Stimulated activated effector memory CD8-positive, alpha-beta T cell treated with anti-CD3 and anti-CD28 coated beads, Interleukin-12 subunit alpha, Interleukin-12 subunit beta, amount 100 ng/mL, for 72 hours (primary cell): ENCODE measurements at regions not wholly inside any gene's neighbourhood (a gene's known extent, or its start where the extent isn't known, plus 50 kb on each side); places are given as distances from the start of the nearest gene placed in this dataset.
"Not testable (repeated sequence)": the region's sequence is repeated elsewhere in the genome, so short reads cannot be mapped to it uniquely, and the experiment has no call there.

Experiments used
- ATAC-seq: fragments of 150-1000 bp; cut with Tn5 transposase; 2 replicates; pipeline ENCODE4 v1.10.0; 2021
- DNase-seq, 2 donors: peaks; one replicate each; pipeline ENCODE4 v3.0.0; 2021 to 2022; ENCODE audit warnings: low spot score in 2 of 2
- H3K27ac Mint-ChIP-seq: one replicate; pipeline ENCODE4 v1.8.0; 2022; ENCODE audit warnings: mild to moderate bottlenecking, mixed read lengths
- H3K36me3 Mint-ChIP-seq: one replicate; pipeline ENCODE4 v1.8.0; 2022; ENCODE audit warnings: mild to moderate bottlenecking, mixed read lengths
- H3K4me1 Mint-ChIP-seq: one replicate; pipeline ENCODE4 v1.8.0; 2022; ENCODE audit warnings: mixed read lengths
- H3K4me3 Mint-ChIP-seq: one replicate; pipeline ENCODE4 v1.8.0; 2022; ENCODE audit warnings: mild to moderate bottlenecking, mixed read lengths
- H3K9me3 Mint-ChIP-seq: one replicate; pipeline ENCODE4 v1.8.0; 2022; ENCODE audit warnings: mixed read lengths

GRCh38 chr2:17388798-17389197 is 129.4 kb downstream of the RAD51AP2 start:
- ATAC-seq (no peak), DNase-seq (no peak)
- Mint-ChIP-seq H3K9me3 (peaks cover 3% of the 10 kb centered on the region), H3K4me3 (no peak overlapping the region), H3K27ac (no peak overlapping the region), H3K4me1 (no peaks in the 10 kb centered on the region), H3K36me3 (no peaks in the 10 kb centered on the region)

DNA sequence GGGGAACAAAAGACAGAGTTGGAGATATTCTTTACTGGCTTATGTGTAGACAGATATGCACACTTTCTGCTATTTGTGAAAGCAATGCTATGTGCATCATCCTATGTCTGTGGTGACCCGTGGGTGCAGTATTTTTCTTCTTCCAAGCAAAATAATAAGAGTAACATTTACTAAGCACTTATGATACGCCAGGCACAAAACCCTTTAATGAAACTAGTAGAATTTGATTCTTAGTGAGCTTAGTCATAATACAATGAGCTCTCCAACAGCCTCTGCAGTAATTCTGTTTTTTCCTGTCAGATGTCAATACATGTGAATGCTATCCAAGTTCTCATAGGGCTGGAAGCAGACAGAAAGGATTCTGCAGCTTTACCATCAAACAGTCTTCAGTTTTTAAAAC is 130.6 kb downstream of the RAD51AP2 start:
- ATAC-seq = no peak
- Mint-ChIP-seq H3K27ac (no peak overlapping the region), H3K9me3 (peaks cover 3% of the 10 kb centered on the region), H3K4me1 (no peaks in the 10 kb centered on the region), H3K36me3 (no peaks in the 10 kb centered on the region), H3K4me3 (no peak overlapping the region)
- DNase-seq = no peak

GRCh38 chr2:17386771-17387170 is 131.5 kb downstream of the RAD51AP2 start:
- no peak for DNase-seq
- Mint-ChIP-seq H3K4me3 (no peak overlapping the region), H3K27ac (no peak overlapping the region), H3K4me1 (no peaks in the 10 kb centered on the region), H3K9me3 (peaks cover 3% of the 10 kb centered on the region), H3K36me3 (no peaks in the 10 kb centered on the region)
- no peak for ATAC-seq

GRCh38 chr2:17380003-17380402 is 138.2 kb downstream of the RAD51AP2 start:
- H3K4me1 Mint-ChIP-seq = no peaks in the 10 kb centered on the region
- no peaks in the 10 kb centered on the region for H3K36me3 Mint-ChIP-seq
- H3K9me3 Mint-ChIP-seq = peaks cover 14% of the 10 kb centered on the region
- H3K4me3 Mint-ChIP-seq = no peak overlapping the region
- H3K27ac Mint-ChIP-seq = no peak overlapping the region
- no peak for ATAC-seq
- DNase-seq = no peak

DNA sequence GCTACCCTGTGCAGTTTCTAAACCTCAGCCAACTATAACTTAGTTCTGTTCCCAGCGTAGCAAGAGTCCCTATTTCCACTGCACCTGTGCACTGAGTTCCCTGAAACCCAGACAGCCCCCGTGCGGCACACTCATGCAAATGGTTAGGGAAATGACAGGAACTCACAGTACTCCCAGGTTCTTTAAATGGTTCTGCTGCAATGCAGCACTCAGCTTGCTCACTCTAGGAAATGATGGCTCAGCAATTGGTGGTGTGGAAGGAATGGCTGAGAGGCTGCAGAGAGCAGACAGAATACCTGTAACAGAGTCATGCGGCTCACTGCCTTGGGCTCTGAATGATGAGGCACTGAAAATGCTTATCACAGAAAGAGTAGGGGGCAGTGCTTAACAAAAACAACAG is 143.0 kb downstream of the RAD51AP2 start:
- Mint-ChIP-seq H3K27ac (no peak overlapping the region), H3K36me3 (no peaks in the 10 kb centered on the region), H3K4me1 (no peaks in the 10 kb centered on the region), H3K9me3 (peaks cover 15% of the 10 kb centered on the region), H3K4me3 (no peak overlapping the region)
- DNase-seq (no peak), ATAC-seq (no peak)

- Mint-ChIP-seq H3K4me3 (no peak overlapping the region), H3K4me1 (no peaks in the 10 kb centered on the region), H3K27ac (no peak overlapping the region), H3K9me3 (peaks cover 11% of the 10 kb centered on the region), H3K36me3 (no peaks in the 10 kb centered on the region)
- ATAC-seq = no peak
- no peak for DNase-seq
These were observed 144.5 kb downstream of the RAD51AP2 start for GRCh38 chr2:17373741-17374140.

GRCh38 chr2:17373041-17373440 is 145.2 kb downstream of the RAD51AP2 start:
- Mint-ChIP-seq H3K9me3 (peaks cover 11% of the 10 kb centered on the region), H3K36me3 (no peaks in the 10 kb centered on the region), H3K27ac (no peak overlapping the region), H3K4me3 (no peak overlapping the region), H3K4me1 (no peaks in the 10 kb centered on the region)
- ATAC-seq (no peak), DNase-seq (no peak)

DNA sequence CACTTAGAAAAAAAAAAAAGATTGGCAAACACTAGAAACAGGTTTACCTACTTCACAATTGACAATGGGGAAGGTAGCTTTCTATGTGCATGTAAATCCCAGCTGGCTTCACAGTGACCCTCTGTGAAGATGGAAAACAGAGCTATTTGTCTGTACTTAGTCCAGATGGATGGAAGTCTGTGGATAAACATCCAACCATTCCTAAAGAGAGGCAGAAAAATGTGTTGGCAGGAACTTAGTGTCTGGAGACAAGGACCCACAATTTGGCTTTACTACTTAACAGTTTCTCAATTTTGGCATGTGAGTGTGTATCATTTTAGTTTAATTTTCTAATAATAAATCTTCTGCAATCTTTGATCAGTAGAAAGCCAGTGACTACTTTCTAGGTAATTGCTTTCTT is 154.4 kb downstream of the RAD51AP2 start:
- DNase-seq (no peak), ATAC-seq (no peak)
- no peaks in the 10 kb centered on the region for H3K36me3 Mint-ChIP-seq
- peaks cover 13% of the 10 kb centered on the region for H3K9me3 Mint-ChIP-seq
- H3K27ac Mint-ChIP-seq = no peak overlapping the region
- H3K4me3 Mint-ChIP-seq = no peak overlapping the region
- no peaks in the 10 kb centered on the region for H3K4me1 Mint-ChIP-seq

DNA sequence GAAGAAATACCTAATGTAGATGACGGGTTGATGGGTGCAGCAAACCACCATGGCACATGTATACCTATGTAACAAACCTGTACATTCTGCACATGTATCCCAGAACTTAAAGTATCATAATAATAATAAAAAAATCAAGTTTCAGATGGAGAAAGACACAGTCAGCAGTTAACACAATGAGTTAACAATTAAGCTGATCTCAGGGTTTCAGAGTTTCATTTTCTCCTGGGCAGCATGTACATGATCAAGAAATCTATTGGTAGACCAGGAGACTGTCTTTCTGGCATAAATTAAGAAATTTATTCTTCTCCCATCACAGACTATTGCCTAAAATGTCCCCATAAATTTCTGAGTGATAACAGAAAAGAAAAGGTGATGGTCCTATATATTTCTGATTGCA is 155.3 kb downstream of the RAD51AP2 start:
- Mint-ChIP-seq H3K9me3 (peaks cover 12% of the 10 kb centered on the region), H3K27ac (no peak overlapping the region), H3K4me3 (no peak overlapping the region), H3K4me1 (no peaks in the 10 kb centered on the region), H3K36me3 (no peaks in the 10 kb centered on the region)
- ATAC-seq = no peak
- DNase-seq = no peak

- no peak overlapping the region for H3K27ac Mint-ChIP-seq
- no peak overlapping the region for H3K4me3 Mint-ChIP-seq
- no peak for DNase-seq
- ATAC-seq = no peak
- H3K9me3 Mint-ChIP-seq = peaks cover 3% of the 10 kb centered on the region
- H3K36me3 Mint-ChIP-seq = no peaks in the 10 kb centered on the region
- H3K4me1 Mint-ChIP-seq = no peaks in the 10 kb centered on the region
These were observed 162.5 kb downstream of the RAD51AP2 start for GRCh38 chr2:17355608-17356329.

- Mint-ChIP-seq H3K4me1 (no peaks in the 10 kb centered on the region), H3K36me3 (no peaks in the 10 kb centered on the region), H3K4me3 (no peak overlapping the region), H3K27ac (no peak overlapping the region), H3K9me3 (peaks cover 3% of the 10 kb centered on the region)
- DNase-seq (no peak), ATAC-seq (no peak)
These were observed 165.0 kb downstream of the RAD51AP2 start for GRCh38 chr2:17353263-17353662.

DNA sequence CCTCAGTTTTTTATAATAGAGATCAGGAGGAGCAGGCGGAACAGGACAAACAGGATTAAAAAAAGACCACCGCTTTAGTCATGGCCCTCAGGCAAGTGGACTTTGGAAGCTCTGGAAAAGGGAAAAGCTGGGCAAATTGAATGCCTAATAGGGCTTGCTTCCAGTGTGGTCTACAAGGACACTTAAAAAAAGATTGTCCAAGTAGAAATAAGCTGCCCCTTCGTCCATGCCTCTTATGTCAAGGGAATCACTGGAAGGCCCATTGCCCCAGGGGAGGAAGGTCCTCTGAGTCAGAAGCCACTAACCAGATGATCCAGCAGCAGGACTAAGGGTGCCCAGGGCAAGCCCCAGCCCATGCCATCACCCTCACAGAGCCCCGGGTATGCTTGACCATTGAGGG is 175.5 kb downstream of the RAD51AP2 start:
- not testable (repeated sequence) for H3K4me3 Mint-ChIP-seq, H3K4me1 Mint-ChIP-seq

GRCh38 chr2:17337507-17337906 is 180.7 kb downstream of the RAD51AP2 start:
- no peak for DNase-seq
- Mint-ChIP-seq H3K36me3 (no peaks in the 10 kb centered on the region), H3K27ac (no peak overlapping the region), H3K4me3 (no peak overlapping the region), H3K4me1 (no peaks in the 10 kb centered on the region), H3K9me3 (no peaks in the 10 kb centered on the region)
- no peak for ATAC-seq

More for the DNA sequence above, 175.5 kb downstream of the RAD51AP2 start:
- H3K9me3 Mint-ChIP-seq, DNase-seq, H3K36me3 Mint-ChIP-seq, ATAC-seq, H3K27ac Mint-ChIP-seq: not testable (repeated sequence)

- no peaks in the 10 kb centered on the region for H3K4me1 Mint-ChIP-seq
- ATAC-seq = no peak
- no peak for DNase-seq
- H3K27ac Mint-ChIP-seq = no peak overlapping the region
- H3K9me3 Mint-ChIP-seq = no peaks in the 10 kb centered on the region
- H3K36me3 Mint-ChIP-seq = no peaks in the 10 kb centered on the region
- H3K4me3 Mint-ChIP-seq = no peak overlapping the region
These were observed 181.8 kb downstream of the RAD51AP2 start for GRCh38 chr2:17336458-17336857.

DNA sequence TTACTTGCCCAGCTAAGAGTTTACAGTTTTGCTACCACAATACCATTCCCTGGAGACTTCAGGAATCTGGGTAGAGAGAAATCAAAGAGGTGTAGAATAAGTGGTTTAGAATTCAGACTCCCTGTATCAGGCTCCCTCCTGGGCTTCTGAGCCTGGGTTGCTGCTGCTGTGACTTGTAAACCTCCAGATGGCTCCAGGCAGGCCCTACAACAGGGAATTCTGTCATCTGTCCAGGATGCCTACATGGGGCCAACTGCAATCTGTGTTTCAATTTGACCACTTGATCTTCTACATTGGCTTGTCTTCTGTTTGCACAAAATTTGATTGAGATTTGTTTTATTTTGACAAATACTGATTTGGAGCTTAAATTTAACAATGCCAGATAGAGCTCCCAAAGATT is 183.9 kb downstream of the RAD51AP2 start:
- ATAC-seq (no peak), DNase-seq (no peak)
- Mint-ChIP-seq H3K4me3 (no peak overlapping the region), H3K36me3 (no peaks in the 10 kb centered on the region), H3K4me1 (no peaks in the 10 kb centered on the region), H3K9me3 (no peaks in the 10 kb centered on the region), H3K27ac (no peak overlapping the region)

DNA sequence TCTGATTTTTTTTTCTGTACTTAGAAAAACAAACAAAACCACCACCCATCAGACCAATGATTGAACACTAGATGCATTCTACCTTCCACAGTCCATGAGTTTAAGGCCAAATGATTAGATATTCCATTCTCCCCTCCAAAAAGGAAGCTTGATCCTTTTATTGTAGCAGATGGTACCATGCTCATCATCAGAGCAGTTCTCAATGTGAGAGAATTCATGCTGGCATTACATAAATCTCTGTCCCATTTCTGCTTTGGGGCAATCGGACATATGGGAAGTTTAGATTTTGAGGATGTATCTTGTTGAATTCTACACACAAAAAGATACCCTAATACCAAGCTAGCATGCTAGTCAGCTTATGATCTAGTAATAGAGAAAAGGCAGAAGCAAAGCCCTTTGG is 186.6 kb downstream of the RAD51AP2 start:
- Mint-ChIP-seq H3K4me1 (no peaks in the 10 kb centered on the region), H3K9me3 (peaks cover 4% of the 10 kb centered on the region), H3K27ac (no peak overlapping the region), H3K4me3 (no peak overlapping the region), H3K36me3 (no peaks in the 10 kb centered on the region)
- no peak for DNase-seq
- no peak for ATAC-seq

DNA sequence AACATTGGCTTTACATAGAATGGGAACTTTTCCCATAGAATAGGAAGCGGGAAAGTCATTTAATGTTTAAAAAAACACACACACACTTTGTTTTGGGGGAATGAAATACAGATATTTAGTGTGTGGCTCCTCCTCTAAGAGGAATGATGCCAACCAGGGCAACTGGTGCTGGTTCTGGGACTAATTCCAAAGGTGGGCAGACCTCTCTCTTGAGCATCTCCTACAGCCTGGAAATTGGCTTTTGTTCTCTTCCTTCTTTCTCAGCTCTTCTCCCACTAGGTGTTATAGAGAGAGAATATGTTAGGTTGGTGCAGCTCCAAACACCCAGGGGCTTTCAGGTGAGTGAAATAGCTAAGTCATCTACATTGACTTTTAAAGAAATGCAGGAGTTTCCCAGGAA is 190.1 kb downstream of the RAD51AP2 start:
- ATAC-seq (no peak), DNase-seq (no peak)
- Mint-ChIP-seq H3K36me3 (no peaks in the 10 kb centered on the region), H3K4me3 (no peak overlapping the region), H3K4me1 (no peaks in the 10 kb centered on the region), H3K9me3 (peaks cover 12% of the 10 kb centered on the region), H3K27ac (no peak overlapping the region)
